D721Med (cell line): ENCODE measurements at regions not wholly inside any gene's neighbourhood (a gene's known extent, or its start where the extent isn't known, plus 50 kb on each side); places are given as distances from the start of the nearest gene placed in this dataset.

Source experiments
- DNase-seq: peaks from one replicate; pipeline ENCODE4 v3.0.0; 2011; ENCODE audit warnings: low spot score; ENCODE audit not compliant: insufficient read length
- FAIRE-seq: peaks from 2 replicates; lab custom pipeline; 2011; peaks lifted over from hg19 to GRCh38; lab: Jason Lieb, UNC
- TF ChIP-seq, protein P1 (sequence below): IDR thresholded peaks from 2 replicates; pipeline ENCODE4 v1.5.1; 2012; ENCODE audit warnings: mild to moderate bottlenecking, control low read depth; ENCODE audit not compliant: insufficient read depth; ENCODE audit errors: missing control alignments

GRCh38 chr2:196403471-196403870 lies 232.1 kb upstream of the STK17B start:
- FAIRE-seq (no peak), DNase-seq (no peak)
- TF ChIP-seq, protein P1, sequence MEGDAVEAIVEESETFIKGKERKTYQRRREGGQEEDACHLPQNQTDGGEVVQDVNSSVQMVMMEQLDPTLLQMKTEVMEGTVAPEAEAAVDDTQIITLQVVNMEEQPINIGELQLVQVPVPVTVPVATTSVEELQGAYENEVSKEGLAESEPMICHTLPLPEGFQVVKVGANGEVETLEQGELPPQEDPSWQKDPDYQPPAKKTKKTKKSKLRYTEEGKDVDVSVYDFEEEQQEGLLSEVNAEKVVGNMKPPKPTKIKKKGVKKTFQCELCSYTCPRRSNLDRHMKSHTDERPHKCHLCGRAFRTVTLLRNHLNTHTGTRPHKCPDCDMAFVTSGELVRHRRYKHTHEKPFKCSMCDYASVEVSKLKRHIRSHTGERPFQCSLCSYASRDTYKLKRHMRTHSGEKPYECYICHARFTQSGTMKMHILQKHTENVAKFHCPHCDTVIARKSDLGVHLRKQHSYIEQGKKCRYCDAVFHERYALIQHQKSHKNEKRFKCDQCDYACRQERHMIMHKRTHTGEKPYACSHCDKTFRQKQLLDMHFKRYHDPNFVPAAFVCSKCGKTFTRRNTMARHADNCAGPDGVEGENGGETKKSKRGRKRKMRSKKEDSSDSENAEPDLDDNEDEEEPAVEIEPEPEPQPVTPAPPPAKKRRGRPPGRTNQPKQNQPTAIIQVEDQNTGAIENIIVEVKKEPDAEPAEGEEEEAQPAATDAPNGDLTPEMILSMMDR = no peak

DNA sequence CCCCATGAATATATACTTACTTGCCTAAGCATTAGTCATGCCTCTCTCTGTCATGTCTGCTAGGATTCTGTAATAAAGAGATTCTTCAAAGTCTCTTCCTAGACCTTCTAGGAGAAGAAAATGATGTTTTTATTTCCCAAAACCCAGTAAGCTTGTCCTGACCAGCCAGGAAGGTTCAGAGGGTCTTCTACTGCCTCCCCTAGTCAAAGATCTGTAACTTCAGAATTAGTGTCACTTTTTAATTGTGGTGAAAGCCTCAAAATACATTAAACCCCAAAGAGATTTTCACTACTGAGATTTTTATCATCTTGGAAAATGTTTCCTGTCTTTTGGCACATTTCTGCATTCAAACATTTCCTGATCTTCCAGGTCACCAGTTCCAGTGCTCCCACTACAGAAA lies 232.9 kb upstream of the STK17B start:
- TF ChIP-seq, protein P1 = no peak
- no peak for DNase-seq

GRCh38 chr2:196407675-196408264 lies 231.7 kb upstream of the CCDC150 start:
- TF ChIP-seq, protein P1 = no peak
- DNase-seq (no peak), FAIRE-seq (no peak)

More for the DNA sequence above, 232.9 kb upstream of the STK17B start:
- no peak for FAIRE-seq

DNA sequence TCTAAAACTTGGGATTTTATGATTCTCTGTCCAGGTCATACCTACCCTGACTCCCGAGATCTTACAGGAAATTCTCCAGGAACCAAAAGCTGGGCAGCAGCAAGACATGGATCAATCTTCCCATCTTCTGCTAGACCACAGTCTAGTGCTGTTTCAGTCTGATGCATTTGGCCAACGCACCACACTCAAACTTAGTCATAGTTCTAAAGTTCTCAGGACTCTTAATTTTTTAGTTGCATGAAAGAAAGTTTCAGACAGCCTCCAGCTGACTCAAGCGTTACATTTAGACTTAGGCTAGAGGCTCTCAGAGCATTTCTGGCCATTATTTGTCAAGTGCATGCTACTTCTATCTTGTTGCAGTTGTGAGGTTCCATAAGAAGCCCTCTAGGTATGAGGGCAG lies 230.1 kb upstream of the CCDC150 start:
- DNase-seq = no peak
- no peak for FAIRE-seq
- TF ChIP-seq, protein P1 = no peak

- FAIRE-seq = no peak
- TF ChIP-seq, protein P1 = no peak
These were observed 229.5 kb upstream of the CCDC150 start for GRCh38 chr2:196410008-196410407.

GRCh38 chr2:196413821-196414274 lies 225.7 kb upstream of the CCDC150 start:
- FAIRE-seq (no peak), DNase-seq (no peak)
- TF ChIP-seq, protein P1 = no peak

More at GRCh38 chr2:196410008-196410407, 229.5 kb upstream of the CCDC150 start:
- no peak for DNase-seq

- FAIRE-seq = no peak
- TF ChIP-seq, protein P1 = no peak
- DNase-seq = no peak
These were observed 224.1 kb upstream of the CCDC150 start for GRCh38 chr2:196415384-196415783.
